Smooth muscle cell (in vitro differentiated cells): ENCODE measurements at regions not wholly inside any gene's neighbourhood (a gene's known extent, or its start where the extent isn't known, plus 50 kb on each side); places are given as distances from the start of the nearest gene placed in this dataset.
"Not testable (repeated sequence)": the region's sequence is repeated elsewhere in the genome, so short reads cannot be mapped to it uniquely, and the experiment has no call there.

Experiments
- DNase-seq: peaks from one replicate; lab custom pipeline; 2025; ENCODE audit not compliant: unreplicated experiment; lab: John Stamatoyannopoulos, UW
- H2AFZ ChIP-seq: fragments of 200-600 bp; sonication (generic); 2 replicates; pipeline ENCODE4 v1.6.0; 2016; ENCODE audit warnings: antibody characterized with exemption, low read depth, mild to moderate bottlenecking
- H3F3A ChIP-seq: fragments of 200-600 bp; sonication (generic); 2 replicates; pipeline ENCODE4 v1.6.0; 2017; ENCODE audit warnings: antibody characterized with exemption, low read depth
- H3K27ac ChIP-seq: fragments of 200-600 bp; sonication (generic); 2 replicates; pipeline ENCODE4 v1.5.1; 2016; ENCODE audit warnings: low read depth, mild to moderate bottlenecking
- H3K27me3 ChIP-seq: fragments of 200-600 bp; sonication (generic); 2 replicates; pipeline ENCODE4 v1.6.1; 2016; ENCODE audit warnings: low read depth, mild to moderate bottlenecking
- H3K36me3 ChIP-seq: fragments of 200-600 bp; sonication (generic); 2 replicates; pipeline ENCODE4 v1.5.1; 2016; ENCODE audit warnings: low read depth
- H3K4me1 ChIP-seq: fragments of 200-600 bp; sonication (generic); 2 replicates; pipeline ENCODE4 v1.5.1; 2016; ENCODE audit warnings: low read depth
- H3K4me2 ChIP-seq: fragments of 200-600 bp; sonication (generic); 2 replicates; pipeline ENCODE4 v1.6.0; 2016; ENCODE audit warnings: mild to moderate bottlenecking
- H3K4me3 ChIP-seq: fragments of 200-600 bp; sonication (generic); 2 replicates; pipeline ENCODE4 v1.5.1; 2016; ENCODE audit warnings: mild to moderate bottlenecking
- H3K79me2 ChIP-seq: fragments of 200-600 bp; sonication (generic); 2 replicates; pipeline ENCODE4 v1.6.0; 2016; ENCODE audit warnings: low read depth, mild to moderate bottlenecking
- H3K9ac ChIP-seq: fragments of 200-600 bp; sonication (generic); 2 replicates; pipeline ENCODE4 v1.6.0; 2016; ENCODE audit warnings: low read depth
- H3K9me3 ChIP-seq: fragments of 200-600 bp; sonication (generic); replicated peaks from 2 replicates; pipeline ENCODE4 v1.5.1; 2016; ENCODE audit warnings: low read depth
- H4K20me1 ChIP-seq: fragments of 200-600 bp; sonication (generic); 2 replicates; pipeline ENCODE4 v1.6.0; 2016; ENCODE audit warnings: low read depth
- WGBS: methylation state at CpG from one replicate; pipeline ENCODE4 v1.1.7; 2016; ENCODE audit warnings: low lambda C conversion rate; 5-methylcytosine and 5-hydroxymethylcytosine counted together
- TF ChIP-seq, protein P1 (sequence below): fragments of 200-600 bp; sonication (generic); IDR thresholded peaks from 2 replicates; pipeline ENCODE4 v1.5.1; 2017; ENCODE audit warnings: borderline replicate concordance, mild to moderate bottlenecking, antibody characterized with exemption; ENCODE audit not compliant: insufficient read depth, poor library complexity, severe bottlenecking

DNA sequence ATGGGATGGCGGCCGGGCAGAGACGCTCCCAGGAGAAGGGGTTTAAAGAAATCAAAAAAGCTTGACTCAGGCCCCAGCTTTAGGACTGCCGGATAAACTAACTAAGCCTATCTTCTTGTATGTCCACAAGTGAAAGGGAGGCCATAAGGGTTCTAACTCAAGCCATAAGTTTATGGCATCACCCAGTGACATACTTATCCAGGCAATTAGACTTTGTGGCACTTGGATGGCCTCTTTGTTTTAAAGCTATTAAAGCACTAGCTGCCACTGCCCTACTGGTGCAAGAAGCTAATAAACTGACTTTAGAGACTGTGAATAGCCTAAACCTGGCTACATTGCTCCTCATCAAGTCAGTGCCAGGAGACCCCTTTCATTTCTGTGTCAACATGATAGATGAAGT is 102.0 kb downstream of the ZNF429 start:
- Histone ChIP-seq H3K4me1 (peaks cover 2% of the 10 kb centered on the region), H3K9me3 (no peaks in the 10 kb centered on the region), H2AFZ (no peak overlapping the region), H3K79me2 (no peaks in the 10 kb centered on the region), H3F3A (no peaks in the 10 kb centered on the region), H3K9ac (no peak overlapping the region), H3K36me3 (no peaks in the 10 kb centered on the region), H3K27ac (no peak overlapping the region), H4K20me1 (no peaks in the 10 kb centered on the region), H3K4me3 (no peak overlapping the region), H3K4me2 (no peak overlapping the region), H3K27me3 (no peaks in the 10 kb centered on the region)
- 73% methylated on average over 4 of the region's 4 CpGs for WGBS
- TF ChIP-seq, protein P1, sequence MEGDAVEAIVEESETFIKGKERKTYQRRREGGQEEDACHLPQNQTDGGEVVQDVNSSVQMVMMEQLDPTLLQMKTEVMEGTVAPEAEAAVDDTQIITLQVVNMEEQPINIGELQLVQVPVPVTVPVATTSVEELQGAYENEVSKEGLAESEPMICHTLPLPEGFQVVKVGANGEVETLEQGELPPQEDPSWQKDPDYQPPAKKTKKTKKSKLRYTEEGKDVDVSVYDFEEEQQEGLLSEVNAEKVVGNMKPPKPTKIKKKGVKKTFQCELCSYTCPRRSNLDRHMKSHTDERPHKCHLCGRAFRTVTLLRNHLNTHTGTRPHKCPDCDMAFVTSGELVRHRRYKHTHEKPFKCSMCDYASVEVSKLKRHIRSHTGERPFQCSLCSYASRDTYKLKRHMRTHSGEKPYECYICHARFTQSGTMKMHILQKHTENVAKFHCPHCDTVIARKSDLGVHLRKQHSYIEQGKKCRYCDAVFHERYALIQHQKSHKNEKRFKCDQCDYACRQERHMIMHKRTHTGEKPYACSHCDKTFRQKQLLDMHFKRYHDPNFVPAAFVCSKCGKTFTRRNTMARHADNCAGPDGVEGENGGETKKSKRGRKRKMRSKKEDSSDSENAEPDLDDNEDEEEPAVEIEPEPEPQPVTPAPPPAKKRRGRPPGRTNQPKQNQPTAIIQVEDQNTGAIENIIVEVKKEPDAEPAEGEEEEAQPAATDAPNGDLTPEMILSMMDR, result no peak
- DNase-seq, result no peak

- H3K79me2 ChIP-seq, H3K4me2 ChIP-seq, H3F3A ChIP-seq, DNase-seq, H3K9me3 ChIP-seq, H3K4me3 ChIP-seq, H4K20me1 ChIP-seq, H3K27ac ChIP-seq, H3K9ac ChIP-seq, H3K36me3 ChIP-seq, H3K27me3 ChIP-seq, H3K4me1 ChIP-seq, H2AFZ ChIP-seq: not testable (repeated sequence)
- 90% methylated on average over 13 of the region's 31 CpGs for WGBS
Measured at GRCh38 chr19:21607011-21607410, 101.6 kb downstream of the ZNF429 start.

DNA sequence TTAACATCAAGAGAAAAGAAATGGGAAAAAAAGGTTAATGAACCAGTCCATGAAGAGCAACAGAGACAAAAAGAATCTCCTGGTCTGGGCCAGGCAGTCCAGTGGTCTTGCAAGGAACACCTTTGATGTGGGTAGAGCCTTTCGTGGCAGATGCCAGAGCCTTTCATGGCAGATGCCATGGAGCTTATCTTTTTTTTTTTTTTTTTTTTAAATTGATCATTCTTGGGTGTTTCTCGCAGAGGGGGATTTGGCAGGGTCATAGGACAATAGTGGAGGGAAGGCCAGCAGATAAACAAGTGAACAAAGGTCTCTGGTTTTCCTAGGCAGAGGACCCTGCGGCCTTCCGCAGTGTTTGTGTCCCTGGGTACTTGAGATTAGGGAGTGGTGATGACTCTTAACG is 100.9 kb downstream of the ZNF429 start:
- H3K36me3 ChIP-seq, H3K27me3 ChIP-seq, H3K27ac ChIP-seq, H4K20me1 ChIP-seq, H3K4me2 ChIP-seq, H3K4me1 ChIP-seq, H3K79me2 ChIP-seq, DNase-seq, H2AFZ ChIP-seq, H3F3A ChIP-seq, H3K9ac ChIP-seq, H3K4me3 ChIP-seq, H3K9me3 ChIP-seq: not testable (repeated sequence)
- 45% methylated on average over 2 of the region's 5 CpGs for WGBS

DNA sequence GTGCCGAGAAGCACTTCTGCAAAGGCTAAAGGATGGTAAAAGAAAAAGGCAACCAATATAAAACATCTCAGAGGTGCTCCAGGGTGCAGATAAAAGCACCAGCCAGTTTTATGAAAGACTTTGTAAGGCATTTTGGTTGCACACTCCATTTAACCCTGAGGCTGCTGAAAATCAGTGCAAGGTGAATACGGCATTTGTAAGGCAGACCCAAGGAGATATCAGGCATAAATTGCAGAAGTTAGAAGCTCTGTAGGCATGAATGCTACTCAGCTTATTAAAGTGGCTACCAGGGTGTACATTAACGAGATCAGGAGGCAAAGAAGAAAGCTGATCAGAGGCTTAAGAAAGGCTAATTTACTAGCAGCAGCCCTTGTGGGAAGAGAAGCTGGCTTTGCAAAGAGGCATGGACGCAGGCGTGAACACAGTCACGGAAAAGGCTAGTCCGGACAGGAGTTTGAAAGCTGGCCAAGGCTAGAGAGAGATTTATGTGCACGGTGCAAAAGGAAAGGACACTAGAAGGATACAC is 99.6 kb downstream of the ZNF429 start:
- Histone ChIP-seq H2AFZ (peak overlapping the region; percentile 65), H3F3A (no peaks in the 10 kb centered on the region), H3K4me1 (peaks cover 6% of the 10 kb centered on the region), H4K20me1 (no peaks in the 10 kb centered on the region), H3K4me3 (peak overlapping the region; percentile 39), H3K36me3 (no peaks in the 10 kb centered on the region), H3K79me2 (no peaks in the 10 kb centered on the region), H3K9me3 (no peaks in the 10 kb centered on the region), H3K27ac (no peak overlapping the region), H3K4me2 (peak overlapping the region; percentile 81), H3K9ac (no peak overlapping the region), H3K27me3 (no peaks in the 10 kb centered on the region)
- TF ChIP-seq, protein P1, result no peak
- WGBS, result 48% methylated on average over 8 of the region's 8 CpGs
- DNase-seq, result no peak
